Stimulated activated CD4-positive, alpha-beta T cell treated with anti-CD3 and anti-CD28 coated beads, Interleukin-12 subunit alpha, Interleukin-12 subunit beta, amount 100 ng/mL, for 4 hours (primary cell): ENCODE measurements at regions not wholly inside any gene's neighbourhood (a gene's known extent, or its start where the extent isn't known, plus 50 kb on each side); places are given as distances from the start of the nearest gene placed in this dataset.
"Not testable (repeated sequence)": the region's sequence is repeated elsewhere in the genome, so short reads cannot be mapped to it uniquely, and the experiment has no call there.

Experiments
- DNase-seq: peaks from one replicate; pipeline ENCODE4 v3.0.0-alpha.2; 2020

GRCh38 chr2:180927030-180927686, 53.2 kb upstream of the UBE2E3 start:
- DNase-seq = no peak

- DNase-seq = no peak
Observed at GRCh38 chr2:180925700-180926099, 54.7 kb upstream of the UBE2E3 start.

- no peak for DNase-seq
Observed at GRCh38 chr2:180924063-180924462, 56.3 kb upstream of the UBE2E3 start.

- no peak for DNase-seq
Observed at GRCh38 chr2:180910831-180911665, 69.4 kb upstream of the UBE2E3 start.

- no peak for DNase-seq
Observed at GRCh38 chr2:180907731-180908130, 72.7 kb upstream of the UBE2E3 start.

- no peak for DNase-seq
Observed at GRCh38 chr2:180905461-180905860, 74.9 kb upstream of the UBE2E3 start.

GRCh38 chr2:180905002-180905401, 75.4 kb upstream of the UBE2E3 start:
- no peak for DNase-seq

GRCh38 chr2:180901331-180901730, 79.1 kb upstream of the UBE2E3 start:
- DNase-seq = no peak

GRCh38 chr2:180893752-180894151, 86.7 kb upstream of the UBE2E3 start:
- DNase-seq = no peak

- DNase-seq = no peak
Observed at GRCh38 chr2:180892091-180892490, 88.3 kb upstream of the UBE2E3 start.

- DNase-seq = no peak
Observed at GRCh38 chr2:180891360-180891759, 89.0 kb upstream of the UBE2E3 start.

- no peak for DNase-seq
Observed at GRCh38 chr2:180890781-180891180, 89.6 kb upstream of the UBE2E3 start.

GRCh38 chr2:180882959-180883358, 97.4 kb upstream of the UBE2E3 start:
- DNase-seq = no peak

- DNase-seq = no peak
Observed at GRCh38 chr2:180876506-180876905, 103.9 kb upstream of the UBE2E3 start.

GRCh38 chr2:180873219-180873618, 107.2 kb upstream of the UBE2E3 start:
- DNase-seq = no peak

GRCh38 chr2:180872781-180873180, 107.6 kb upstream of the UBE2E3 start:
- not testable (repeated sequence) for DNase-seq

- DNase-seq = no peak
Observed at GRCh38 chr2:180872255-180872654, 108.2 kb upstream of the UBE2E3 start.

- DNase-seq = no peak
Observed at GRCh38 chr2:180871649-180872048, 108.8 kb upstream of the UBE2E3 start.

GRCh38 chr2:180849851-180850250, 130.6 kb upstream of the UBE2E3 start:
- no peak for DNase-seq

GRCh38 chr2:180848393-180848792, 132.0 kb upstream of the UBE2E3 start:
- no peak for DNase-seq

GRCh38 chr2:180846756-180847472, 133.5 kb upstream of the UBE2E3 start:
- no peak for DNase-seq

GRCh38 chr2:180842461-180842860, 137.9 kb upstream of the UBE2E3 start:
- DNase-seq = no peak

- DNase-seq = no peak
Observed at GRCh38 chr2:180840641-180841040, 139.8 kb upstream of the UBE2E3 start.

- DNase-seq = no peak
Observed at GRCh38 chr2:180829836-180830235, 150.6 kb upstream of the UBE2E3 start.
